Choroid plexus epithelial cell (primary cell): ENCODE measurements at regions not wholly inside any gene's neighbourhood (a gene's known extent, or its start where the extent isn't known, plus 50 kb on each side); places are given as distances from the start of the nearest gene placed in this dataset.

Source experiments
- DNase-seq: peaks from one replicate; pipeline ENCODE4 v3.0.0-alpha.2; 2010; ENCODE audit warnings: low read depth
- H3K4me3 ChIP-seq: 2 replicates; pipeline ENCODE4 v1.5.1; 2011; ENCODE audit warnings: low read depth, mild to moderate bottlenecking, control low read depth, low read length, moderate library complexity
- TF ChIP-seq, protein P1 (sequence below): conservative IDR thresholded peaks from 2 replicates; pipeline ENCODE4 v1.5.1; 2011; ENCODE audit warnings: low read depth, mild to moderate bottlenecking, control low read depth, inconsistent platforms, low read length, moderate library complexity

GRCh38 chr7:155874411-155874810 lies 62.1 kb upstream of the SHH start:
- H3K4me3 ChIP-seq: no peak overlapping the region
- DNase-seq: no peak
- TF ChIP-seq, protein P1, sequence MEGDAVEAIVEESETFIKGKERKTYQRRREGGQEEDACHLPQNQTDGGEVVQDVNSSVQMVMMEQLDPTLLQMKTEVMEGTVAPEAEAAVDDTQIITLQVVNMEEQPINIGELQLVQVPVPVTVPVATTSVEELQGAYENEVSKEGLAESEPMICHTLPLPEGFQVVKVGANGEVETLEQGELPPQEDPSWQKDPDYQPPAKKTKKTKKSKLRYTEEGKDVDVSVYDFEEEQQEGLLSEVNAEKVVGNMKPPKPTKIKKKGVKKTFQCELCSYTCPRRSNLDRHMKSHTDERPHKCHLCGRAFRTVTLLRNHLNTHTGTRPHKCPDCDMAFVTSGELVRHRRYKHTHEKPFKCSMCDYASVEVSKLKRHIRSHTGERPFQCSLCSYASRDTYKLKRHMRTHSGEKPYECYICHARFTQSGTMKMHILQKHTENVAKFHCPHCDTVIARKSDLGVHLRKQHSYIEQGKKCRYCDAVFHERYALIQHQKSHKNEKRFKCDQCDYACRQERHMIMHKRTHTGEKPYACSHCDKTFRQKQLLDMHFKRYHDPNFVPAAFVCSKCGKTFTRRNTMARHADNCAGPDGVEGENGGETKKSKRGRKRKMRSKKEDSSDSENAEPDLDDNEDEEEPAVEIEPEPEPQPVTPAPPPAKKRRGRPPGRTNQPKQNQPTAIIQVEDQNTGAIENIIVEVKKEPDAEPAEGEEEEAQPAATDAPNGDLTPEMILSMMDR: no peak

- TF ChIP-seq, protein P1: no peak
- no peak for DNase-seq
These were observed 61.7 kb upstream of the SHH start for GRCh38 chr7:155874010-155874409.

GRCh38 chr7:155872678-155873369 lies 60.6 kb upstream of the SHH start:
- no peak for DNase-seq
- TF ChIP-seq, protein P1: no peak
- no peak overlapping the region for H3K4me3 ChIP-seq

More at GRCh38 chr7:155874010-155874409, 61.7 kb upstream of the SHH start:
- no peak overlapping the region for H3K4me3 ChIP-seq

- DNase-seq: no peak
- TF ChIP-seq, protein P1: no peak
These were observed 58.9 kb upstream of the SHH start for GRCh38 chr7:155871211-155871610.

GRCh38 chr7:155870334-155871180 lies 58.3 kb upstream of the SHH start:
- DNase-seq: no peak
- TF ChIP-seq, protein P1: no peak
- H3K4me3 ChIP-seq: no peak overlapping the region

More at GRCh38 chr7:155871211-155871610, 58.9 kb upstream of the SHH start:
- no peak overlapping the region for H3K4me3 ChIP-seq

- DNase-seq: no peak
- H3K4me3 ChIP-seq: no peak overlapping the region
- TF ChIP-seq, protein P1: no peak
These were observed 57.5 kb upstream of the SHH start for GRCh38 chr7:155869784-155870076.
